Testis (tissue), 2 donors: ENCODE measurements at regions not wholly inside any gene's neighbourhood (a gene's known extent, or its start where the extent isn't known, plus 50 kb on each side); places are given as distances from the start of the nearest gene placed in this dataset.

Source experiments
- DNase-seq: peaks from one replicate; pipeline ENCODE4 v3.0.0-alpha.2; 2019
- H3K27ac ChIP-seq, 2 donors: fragments of 200-600 bp; sonication (generic); one replicate each; pipeline ENCODE4 v1.5.1; 2019
- H3K27me3 ChIP-seq: fragments of 200-600 bp; sonication (generic); one replicate; pipeline ENCODE4 v1.5.1; 2019
- H3K36me3 ChIP-seq: fragments of 200-600 bp; sonication (generic); one replicate; pipeline ENCODE4 v1.5.1; 2017; ENCODE audit warnings: low read depth; ENCODE audit errors: missing control alignments
- H3K4me1 ChIP-seq: fragments of 200-600 bp; sonication (generic); one replicate; pipeline ENCODE4 v1.5.1; 2019
- H3K4me3 ChIP-seq, 2 donors: fragments of 200-600 bp; sonication (generic); one replicate each; pipeline ENCODE4 v1.5.1; 2017 to 2019
- H3K9me3 ChIP-seq: fragments of 200-600 bp; sonication (generic); one replicate; pipeline ENCODE4 v1.5.1; 2017
- CTCF ChIP-seq, 3 experiments: fragments of 450-650 bp in 2 of 3; fragments of 200-600 bp in 1 of 3; sonication (generic) in 1 of 3; IDR thresholded peaks; one replicate each; pipeline ENCODE4 v1.5.1; 2016 to 2019; ENCODE audit warnings: antibody characterized with exemption in 3 of 3, mild to moderate bottlenecking in 2 of 3, moderate library complexity in 1 of 3
- POLR2A ChIP-seq: fragments of 450-650 bp; IDR thresholded peaks from one replicate; pipeline ENCODE4 v1.6.1; 2017; ENCODE audit warnings: antibody characterized with exemption, mild to moderate bottlenecking, moderate library complexity
- WGBS, 2 donors: methylation state at CpG; one replicate each; pipeline ENCODE4 v1.1.5; 2018; 5-methylcytosine and 5-hydroxymethylcytosine counted together
- intact Hi-C: fragments of 100-400 bp; cut with DNase I; formaldehyde crosslinking; loops from one replicate; pipeline ENCODE4 v1.15.1; 2023; ENCODE audit warnings: low total_unique reads

- intact Hi-C loops = no loop called here
- no peak for DNase-seq
- H3K36me3 ChIP-seq = no peaks in the 10 kb centered on the region
- H3K4me1 ChIP-seq = no peaks in the 10 kb centered on the region
- H3K27ac ChIP-seq = no peak overlapping the region
- no peak overlapping the region for H3K4me3 ChIP-seq
- no peaks in the 10 kb centered on the region for H3K9me3 ChIP-seq
- H3K27me3 ChIP-seq = no peaks in the 10 kb centered on the region
- TF ChIP-seq POLR2A = no peak
- no peak for TF ChIP-seq CTCF (IDR thresholded peaks at IDR 0.05)
Measured at GRCh38 chr1:213643360-213643759, 344.4 kb upstream of the PROX1 start.

GRCh38 chr1:213647864-213648650 is 339.7 kb upstream of the PROX1 start:
- DNase-seq = no peak
- no peaks in the 10 kb centered on the region for H3K9me3 ChIP-seq
- no peak for TF ChIP-seq CTCF (IDR thresholded peaks at IDR 0.05)
- TF ChIP-seq POLR2A = no peak
- no peaks in the 10 kb centered on the region for H3K4me1 ChIP-seq
- H3K36me3 ChIP-seq = no peaks in the 10 kb centered on the region
- no peaks in the 10 kb centered on the region for H3K27me3 ChIP-seq
- no peak overlapping the region for H3K27ac ChIP-seq
- 65 to 68% methylated on average over 2 of the region's 2 CpGs for WGBS, 2 donors
- intact Hi-C loops = no loop called here
- H3K4me3 ChIP-seq = no peak overlapping the region

- WGBS, 2 donors = 88% methylated on average over 10 of the region's 10 CpGs
- H3K4me1 ChIP-seq = no peaks in the 10 kb centered on the region
- TF ChIP-seq POLR2A (no peak), CTCF (IDR thresholded peaks at IDR 0.05) (no peak)
- no peaks in the 10 kb centered on the region for H3K27me3 ChIP-seq
- intact Hi-C loops = no loop called here
- no peak overlapping the region for H3K4me3 ChIP-seq
- no peak overlapping the region for H3K27ac ChIP-seq
- H3K9me3 ChIP-seq = no peaks in the 10 kb centered on the region
- DNase-seq = no peak
- no peaks in the 10 kb centered on the region for H3K36me3 ChIP-seq
Measured at GRCh38 chr1:213649373-213649772, 338.4 kb upstream of the PROX1 start.

GRCh38 chr1:213650603-213651002 is 337.2 kb upstream of the PROX1 start:
- Histone ChIP-seq H3K4me1 (no peaks in the 10 kb centered on the region), H3K27ac (no peak overlapping the region), H3K4me3 (no peak overlapping the region), H3K27me3 (no peaks in the 10 kb centered on the region), H3K9me3 (no peaks in the 10 kb centered on the region), H3K36me3 (no peaks in the 10 kb centered on the region)
- intact Hi-C loops = no loop called here
- 64 to 66% methylated on average over 2 of the region's 2 CpGs for WGBS, 2 donors
- TF ChIP-seq CTCF (IDR thresholded peaks at IDR 0.05) (no peak), POLR2A (no peak)
- no peak for DNase-seq

GRCh38 chr1:213651077-213651476 is 336.7 kb upstream of the PROX1 start:
- no peaks in the 10 kb centered on the region for H3K36me3 ChIP-seq
- WGBS, 2 donors = 69 to 80% methylated on average over 4 of the region's 4 CpGs
- H3K4me3 ChIP-seq = no peak overlapping the region
- no peaks in the 10 kb centered on the region for H3K9me3 ChIP-seq
- DNase-seq = no peak
- H3K27ac ChIP-seq = no peak overlapping the region
- intact Hi-C loops = no loop called here
- TF ChIP-seq CTCF (IDR thresholded peaks at IDR 0.05) (no peak), POLR2A (no peak)
- no peaks in the 10 kb centered on the region for H3K4me1 ChIP-seq
- no peaks in the 10 kb centered on the region for H3K27me3 ChIP-seq
